GM12892 (cell line): ENCODE measurements at regions not wholly inside any gene's neighbourhood (a gene's known extent, or its start where the extent isn't known, plus 50 kb on each side); places are given as distances from the start of the nearest gene placed in this dataset.

Source experiments
- DNase-seq: peaks from one replicate; pipeline ENCODE4 v3.0.0; 2011; ENCODE audit not compliant: insufficient read length
- FAIRE-seq: peaks from 2 replicates; lab custom pipeline; 2011; peaks lifted over from hg19 to GRCh38; lab: Jason Lieb, UNC
- POLR2A ChIP-seq: IDR thresholded peaks from 2 replicates; pipeline ENCODE4 v1.6.1; 2011; ENCODE audit warnings: low read depth, low read length, control low read depth
- POLR2AphosphoS5 ChIP-seq: IDR thresholded peaks from 2 replicates; pipeline ENCODE4 v1.6.1; 2011; ENCODE audit warnings: low read depth, low read length, control low read depth
- TAF1 ChIP-seq: IDR thresholded peaks from 2 replicates; pipeline ENCODE4 v1.6.1; 2011; ENCODE audit warnings: low read depth, mild to moderate bottlenecking, control low read depth, low read length, borderline replicate concordance

DNA sequence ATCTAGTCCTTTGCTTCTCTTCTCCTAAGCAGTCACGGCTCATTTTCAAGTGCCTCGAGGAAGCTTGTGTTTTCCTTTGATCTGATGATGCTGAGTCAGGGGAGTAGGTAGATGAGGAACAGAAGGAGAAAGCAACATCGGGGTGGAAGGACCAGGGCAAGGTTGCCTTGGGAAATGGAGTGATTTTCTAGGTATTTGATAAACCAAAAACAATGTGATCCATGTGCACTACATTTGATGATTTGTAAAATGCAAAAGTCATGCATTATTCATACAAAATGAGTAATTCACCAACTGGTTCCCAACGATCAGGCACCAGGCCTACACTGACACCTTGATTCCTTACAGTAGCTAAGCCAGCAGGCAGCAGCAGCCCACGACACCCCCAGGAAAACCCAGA is 205.3 kb downstream of the ANAPC1 start:
- FAIRE-seq (no peak), DNase-seq (no peak)
- TF ChIP-seq POLR2A (no peak), POLR2AphosphoS5 (no peak), TAF1 (no peak)

- FAIRE-seq (no peak), DNase-seq (no peak)
- TF ChIP-seq POLR2A (no peak), TAF1 (no peak), POLR2AphosphoS5 (no peak)
These were observed 204.8 kb downstream of the ANAPC1 start for GRCh38 chr2:111679202-111679601.

- FAIRE-seq (no peak), DNase-seq (no peak)
- TF ChIP-seq TAF1 (no peak), POLR2A (no peak), POLR2AphosphoS5 (no peak)
These were observed 199.4 kb downstream of the ANAPC1 start for GRCh38 chr2:111684611-111685010.

DNA sequence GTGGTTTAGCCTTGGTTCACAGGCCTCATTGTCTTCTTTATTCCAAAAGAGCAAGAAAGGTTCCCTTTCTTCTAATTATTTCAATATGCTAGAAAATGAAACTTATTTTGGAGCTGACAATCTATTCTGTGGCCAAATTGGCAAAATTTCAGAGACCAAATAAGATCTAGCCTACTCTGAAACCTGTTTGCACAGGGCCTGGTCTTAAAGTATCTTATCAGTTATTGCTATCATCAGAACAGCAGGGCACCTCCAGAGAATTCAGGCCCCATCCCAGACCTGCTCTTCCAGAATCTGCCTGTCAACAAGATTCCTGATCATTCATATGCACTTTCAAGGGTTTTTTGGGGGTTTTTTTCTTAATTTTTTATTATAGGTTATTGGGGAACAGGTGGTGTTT is 198.7 kb downstream of the ANAPC1 start:
- no peak for FAIRE-seq
- TF ChIP-seq POLR2AphosphoS5, result no peak
- no peak for TF ChIP-seq POLR2A
- TF ChIP-seq TAF1, result no peak
- no peak for DNase-seq

DNA sequence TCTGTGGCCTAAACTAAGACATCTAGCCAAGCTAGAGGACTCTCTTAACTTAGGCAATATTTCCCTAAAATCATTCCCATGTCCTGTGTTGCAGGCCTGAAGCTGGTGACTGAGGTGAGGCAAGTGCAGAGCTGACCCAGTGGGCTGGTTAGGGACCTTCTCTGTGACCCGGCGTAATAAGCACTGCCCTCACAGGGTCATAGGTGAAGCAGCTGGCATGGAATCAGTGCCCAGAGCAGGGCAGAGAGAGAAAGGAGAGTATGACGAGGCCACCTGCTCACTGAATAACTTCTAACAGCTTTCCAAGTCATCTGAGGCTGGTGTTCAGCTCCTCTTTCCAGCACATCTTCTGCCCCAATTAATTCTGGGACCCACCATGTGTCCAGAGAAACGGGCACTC is 197.0 kb downstream of the ANAPC1 start:
- DNase-seq, result no peak
- FAIRE-seq, result no peak

GRCh38 chr2:111687911-111688310 is 196.1 kb downstream of the ANAPC1 start:
- FAIRE-seq, result no peak
- no peak for TF ChIP-seq POLR2A
- no peak for TF ChIP-seq TAF1
- no peak for TF ChIP-seq POLR2AphosphoS5
- no peak for DNase-seq

More for the DNA sequence above, 197.0 kb downstream of the ANAPC1 start:
- TF ChIP-seq TAF1, result no peak
- TF ChIP-seq POLR2A, result no peak
- TF ChIP-seq POLR2AphosphoS5, result no peak

DNA sequence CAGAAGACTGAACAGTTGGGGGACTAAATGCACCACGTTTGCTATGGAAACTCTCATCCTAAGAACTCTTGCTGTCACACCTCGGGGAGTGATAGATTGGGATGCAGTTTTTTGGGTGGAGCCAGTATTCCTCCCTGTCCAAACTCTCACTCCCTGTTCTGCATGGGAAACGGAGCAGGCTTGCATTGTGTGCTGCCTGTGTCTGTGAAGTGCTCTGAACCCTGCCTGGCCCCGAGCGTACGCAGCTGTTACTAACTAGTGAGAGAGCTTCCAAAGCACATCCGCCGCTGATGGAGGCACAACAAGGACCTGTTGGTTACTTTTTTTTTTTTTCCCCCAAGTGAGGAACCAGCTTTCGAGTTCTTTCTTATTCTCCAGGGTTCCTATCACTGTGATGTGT is 195.5 kb downstream of the ANAPC1 start:
- TF ChIP-seq POLR2AphosphoS5, result no peak
- no peak for TF ChIP-seq POLR2A
- TF ChIP-seq TAF1, result no peak
- DNase-seq (no peak), FAIRE-seq (no peak)

GRCh38 chr2:111689174-111689573 is 194.8 kb downstream of the ANAPC1 start:
- TF ChIP-seq POLR2A (no peak), TAF1 (no peak), POLR2AphosphoS5 (no peak)
- no peak for FAIRE-seq
- DNase-seq, result no peak

DNA sequence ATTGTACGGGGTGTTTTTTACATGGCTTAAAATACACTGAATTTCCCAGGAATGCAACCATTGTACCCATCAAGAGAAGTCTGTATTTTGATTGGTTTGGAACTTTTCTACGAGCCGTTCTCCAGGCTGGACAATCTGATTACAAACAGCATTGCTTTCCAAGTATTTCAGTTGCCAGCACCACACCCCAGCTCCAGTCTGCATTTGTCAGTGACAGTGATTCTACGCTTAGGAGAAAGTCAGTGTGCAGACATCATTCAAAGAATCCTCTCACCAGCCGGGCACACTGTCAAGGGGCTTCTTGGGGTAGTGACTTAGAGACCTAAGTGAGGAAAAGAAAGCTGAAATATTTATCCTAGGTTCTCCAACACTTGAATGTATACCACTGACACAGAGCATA is 194.1 kb downstream of the ANAPC1 start:
- no peak for DNase-seq
- TF ChIP-seq POLR2AphosphoS5, result no peak
- FAIRE-seq, result no peak

GRCh38 chr2:111691164-111691875 is 192.7 kb downstream of the ANAPC1 start:
- no peak for DNase-seq
- TF ChIP-seq POLR2A (no peak), POLR2AphosphoS5 (no peak), TAF1 (no peak)
- FAIRE-seq, result no peak

- TF ChIP-seq POLR2A (no peak), TAF1 (no peak), POLR2AphosphoS5 (no peak)
- no peak for FAIRE-seq
- DNase-seq, result no peak
These were observed 191.7 kb downstream of the ANAPC1 start for GRCh38 chr2:111692311-111692710.

DNA sequence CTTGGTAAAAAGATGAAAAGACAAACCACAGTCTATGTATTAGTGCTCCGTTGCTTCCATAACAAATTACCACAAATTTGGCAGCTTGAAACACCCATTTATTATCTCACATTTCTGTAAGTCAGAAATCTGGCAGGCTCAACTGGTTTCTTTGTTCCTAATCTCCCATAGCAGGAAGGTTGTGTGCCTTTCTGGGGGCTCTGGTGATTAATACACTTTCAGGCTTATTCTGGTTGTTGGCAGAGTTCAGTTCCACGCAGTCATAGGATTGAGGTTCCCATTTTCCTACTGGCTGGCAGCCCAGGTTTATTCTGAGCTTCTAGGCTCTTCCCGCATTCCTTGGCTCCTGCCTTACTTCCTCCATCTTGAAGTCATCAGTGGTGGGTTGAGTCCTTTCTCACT is 189.3 kb downstream of the ANAPC1 start:
- FAIRE-seq (no peak), DNase-seq (no peak)
- TF ChIP-seq TAF1, result no peak
- no peak for TF ChIP-seq POLR2AphosphoS5
- no peak for TF ChIP-seq POLR2A

DNA sequence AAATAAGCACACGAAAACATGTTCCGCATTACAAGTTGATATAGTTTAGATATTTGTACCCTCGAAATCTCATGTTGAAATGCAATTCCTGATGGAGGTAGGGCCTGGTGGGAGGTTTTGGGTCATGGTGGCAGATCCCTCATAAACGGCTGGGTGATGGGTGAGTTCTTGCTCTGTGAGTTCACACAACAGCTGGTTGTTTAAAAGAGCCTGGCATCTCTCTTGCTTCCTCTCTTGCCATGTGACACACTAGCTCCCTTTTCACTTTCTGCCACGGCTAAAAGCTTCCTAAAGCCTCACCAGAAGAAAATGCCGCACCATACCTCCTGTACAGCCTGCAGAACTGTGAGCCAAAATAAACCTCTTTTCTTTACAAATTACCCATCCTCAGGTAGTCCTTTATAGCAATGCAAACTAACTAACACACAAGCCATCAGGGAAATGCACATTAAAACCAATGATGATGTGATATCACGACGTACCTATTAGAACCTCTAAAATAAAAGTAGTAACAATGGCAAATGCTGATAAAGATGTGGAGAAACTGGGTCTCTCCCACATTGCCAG is 188.5 kb downstream of the ANAPC1 start:
- TF ChIP-seq POLR2AphosphoS5, result no peak
- no peak for TF ChIP-seq TAF1
- TF ChIP-seq POLR2A, result no peak
- FAIRE-seq, result no peak
- DNase-seq, result no peak
